ENCODE measurements at regions not wholly inside any gene's neighbourhood (a gene's known extent, or its start where the extent isn't known, plus 50 kb on each side); places are given as distances from the start of the nearest gene placed in this dataset.

DNA sequence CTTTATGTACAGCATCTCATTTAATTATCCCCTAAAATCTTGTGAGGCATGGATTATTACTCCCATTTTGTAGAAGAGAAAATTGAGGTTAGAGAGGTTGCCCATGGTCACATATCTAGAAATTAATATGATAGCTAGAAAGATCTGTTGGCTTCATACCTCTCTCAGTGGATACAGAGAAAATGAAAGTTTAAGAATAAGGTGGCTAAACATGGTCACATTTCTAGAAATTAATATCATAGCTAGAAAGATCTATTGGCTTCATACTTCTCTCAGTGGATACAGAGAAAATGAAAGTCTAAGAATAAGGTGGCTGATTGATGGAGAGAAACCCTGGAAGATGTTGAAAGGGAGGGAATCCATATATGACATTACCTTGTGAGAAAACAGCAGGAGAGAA, 260.7 kb upstream of the MAN1A1 start:
- no peak overlapping the region for H3K27ac ChIP-seq
- H3K4me3 ChIP-seq, result no peak overlapping the region
- H3K9me3 ChIP-seq, result no peaks in the 10 kb centered on the region
- no peaks in the 10 kb centered on the region for H3K36me3 ChIP-seq
- TF ChIP-seq POLR2AphosphoS5 (IDR thresholded peaks at IDR 0.05), result no peak
- TF ChIP-seq, protein P1, sequence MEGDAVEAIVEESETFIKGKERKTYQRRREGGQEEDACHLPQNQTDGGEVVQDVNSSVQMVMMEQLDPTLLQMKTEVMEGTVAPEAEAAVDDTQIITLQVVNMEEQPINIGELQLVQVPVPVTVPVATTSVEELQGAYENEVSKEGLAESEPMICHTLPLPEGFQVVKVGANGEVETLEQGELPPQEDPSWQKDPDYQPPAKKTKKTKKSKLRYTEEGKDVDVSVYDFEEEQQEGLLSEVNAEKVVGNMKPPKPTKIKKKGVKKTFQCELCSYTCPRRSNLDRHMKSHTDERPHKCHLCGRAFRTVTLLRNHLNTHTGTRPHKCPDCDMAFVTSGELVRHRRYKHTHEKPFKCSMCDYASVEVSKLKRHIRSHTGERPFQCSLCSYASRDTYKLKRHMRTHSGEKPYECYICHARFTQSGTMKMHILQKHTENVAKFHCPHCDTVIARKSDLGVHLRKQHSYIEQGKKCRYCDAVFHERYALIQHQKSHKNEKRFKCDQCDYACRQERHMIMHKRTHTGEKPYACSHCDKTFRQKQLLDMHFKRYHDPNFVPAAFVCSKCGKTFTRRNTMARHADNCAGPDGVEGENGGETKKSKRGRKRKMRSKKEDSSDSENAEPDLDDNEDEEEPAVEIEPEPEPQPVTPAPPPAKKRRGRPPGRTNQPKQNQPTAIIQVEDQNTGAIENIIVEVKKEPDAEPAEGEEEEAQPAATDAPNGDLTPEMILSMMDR (IDR thresholded peaks at IDR 0.05), result no peak
- no peak for TF ChIP-seq EP300 (IDR thresholded peaks at IDR 0.05)
- no peak for TF ChIP-seq POLR2A (IDR thresholded peaks at IDR 0.05)
- no peaks in the 10 kb centered on the region for H3K4me1 ChIP-seq
- H3K27me3 ChIP-seq, result no peaks in the 10 kb centered on the region
- no peak for ATAC-seq

DNA sequence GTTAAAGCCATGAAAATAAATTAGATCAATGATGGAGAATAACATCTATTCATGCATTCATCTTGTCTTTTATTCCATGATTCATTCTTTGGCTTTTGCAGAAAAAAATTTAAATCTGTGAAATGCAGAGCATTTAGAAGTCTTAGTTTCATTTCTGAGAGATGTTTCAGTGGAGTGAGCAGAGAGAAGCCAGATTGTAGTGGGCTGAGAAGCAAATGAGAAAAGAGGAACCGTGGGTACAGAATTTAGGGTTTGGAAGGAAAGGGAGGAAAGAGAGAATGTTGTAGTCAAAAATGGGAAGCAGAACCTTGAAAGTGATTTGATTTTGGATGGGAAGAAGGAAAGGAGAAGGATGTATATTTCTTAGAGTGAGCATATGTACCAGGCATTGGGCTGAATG, 260.3 kb upstream of the MAN1A1 start:
- H3K36me3 ChIP-seq, result no peaks in the 10 kb centered on the region
- H3K9me3 ChIP-seq, result no peaks in the 10 kb centered on the region
- no peak for ATAC-seq
- H3K27ac ChIP-seq, result no peak overlapping the region
- no peaks in the 10 kb centered on the region for H3K27me3 ChIP-seq
- no peak overlapping the region for H3K4me3 ChIP-seq
- TF ChIP-seq, protein P1 (IDR thresholded peaks at IDR 0.05), result no peak
- TF ChIP-seq POLR2A (IDR thresholded peaks at IDR 0.05) (no peak), POLR2AphosphoS5 (IDR thresholded peaks at IDR 0.05) (no peak), EP300 (IDR thresholded peaks at IDR 0.05) (no peak)
- WGBS, 2 donors (ENCODE audit: low coverage in 1 of 2), result 86 to 100% methylated on average over 1 of the region's 1 CpG
- H3K4me1 ChIP-seq, result no peaks in the 10 kb centered on the region

DNA sequence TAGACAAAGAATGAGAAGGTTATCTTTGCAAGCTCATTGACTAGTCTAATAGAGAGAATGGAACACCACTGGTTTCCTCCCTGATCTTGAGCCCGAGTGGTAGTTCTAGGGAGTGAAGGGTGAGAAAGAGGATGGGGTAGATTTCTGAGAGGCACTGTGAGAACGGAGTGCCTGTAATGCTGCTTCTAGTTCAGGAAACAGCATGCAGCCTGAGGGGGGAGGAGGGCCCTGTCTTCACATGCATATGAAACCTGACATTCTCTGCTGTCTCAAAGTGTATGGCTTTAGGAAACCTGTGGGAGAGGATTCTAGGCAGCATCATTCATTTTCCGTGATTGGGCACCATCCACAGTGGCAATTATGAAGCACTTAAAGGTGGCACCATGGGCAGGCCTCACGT, 259.4 kb upstream of the MAN1A1 start:
- 100% methylated on average over 1 to 3 of the region's 4 CpGs for WGBS, 2 donors (ENCODE audit: low coverage in 1 of 2)
- Histone ChIP-seq H3K36me3 (no peaks in the 10 kb centered on the region), H3K4me3 (no peak overlapping the region), H3K4me1 (no peaks in the 10 kb centered on the region), H3K27ac (no peak overlapping the region), H3K27me3 (no peaks in the 10 kb centered on the region), H3K9me3 (no peaks in the 10 kb centered on the region)
- TF ChIP-seq EP300 (IDR thresholded peaks at IDR 0.05) (no peak), POLR2A (IDR thresholded peaks at IDR 0.05) (no peak)
- no peak for ATAC-seq

DNA sequence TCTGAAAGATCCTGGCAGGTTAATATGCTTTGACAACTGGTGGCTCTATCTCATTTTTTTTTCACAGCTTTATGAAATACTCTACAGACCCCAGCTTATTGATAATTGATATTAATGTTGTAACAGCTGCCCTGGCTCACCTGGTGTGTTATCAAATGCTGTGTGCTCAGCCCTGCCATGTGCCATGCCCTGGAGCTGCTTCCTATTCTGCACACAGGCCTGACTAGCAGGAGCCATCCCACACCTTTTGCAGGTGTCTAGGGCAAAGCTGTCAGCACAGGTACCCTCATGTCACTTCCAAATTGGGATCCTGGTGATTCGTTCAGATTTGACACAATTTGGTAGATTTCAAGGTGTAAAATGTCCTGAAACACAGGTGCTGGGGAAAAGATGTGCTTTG, 254.6 kb upstream of the MAN1A1 start:
- WGBS, 2 donors (ENCODE audit: low coverage in 1 of 2), result 67% methylated on average over 1 of the region's 1 CpG; no CpG with 5 or more reads in 1 of the 2 donors
- H3K36me3 ChIP-seq, result no peaks in the 10 kb centered on the region

DNA sequence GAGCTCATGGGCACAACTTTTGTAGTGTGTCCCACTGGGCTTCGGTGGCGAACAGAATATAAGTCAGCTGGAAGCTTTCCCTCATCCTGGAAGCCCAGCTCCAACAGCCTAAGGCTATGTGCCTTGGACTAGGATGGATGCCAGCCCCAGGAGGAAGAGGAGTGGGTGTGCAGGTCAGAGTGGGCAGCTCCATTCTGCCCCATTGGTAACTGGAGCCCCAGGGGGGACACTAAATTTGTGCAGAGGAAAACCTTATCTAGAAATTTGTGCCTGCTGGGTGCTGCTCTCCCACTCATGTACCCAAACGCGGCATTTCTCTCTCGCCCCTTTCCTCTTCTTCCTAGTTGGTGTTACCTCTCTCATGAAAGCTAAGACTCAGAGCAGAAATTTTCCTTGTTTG, 253.9 kb upstream of the MAN1A1 start:
- Histone ChIP-seq H3K27ac (no peak overlapping the region), H3K27me3 (no peaks in the 10 kb centered on the region), H3K4me3 (no peak overlapping the region), H3K36me3 (no peaks in the 10 kb centered on the region), H3K9me3 (no peaks in the 10 kb centered on the region), H3K4me1 (no peaks in the 10 kb centered on the region)
- 93% methylated on average over 2 of the region's 5 CpGs; no CpG with 5 or more reads in 1 of the 2 donors for WGBS, 2 donors (ENCODE audit: low coverage in 1 of 2)
- TF ChIP-seq POLR2A (IDR thresholded peaks at IDR 0.05) (no peak), POLR2AphosphoS5 (IDR thresholded peaks at IDR 0.05) (no peak), EP300 (IDR thresholded peaks at IDR 0.05) (no peak)
- TF ChIP-seq, protein P1 (IDR thresholded peaks at IDR 0.05), result no peak
- ATAC-seq, result no peak

More for the DNA sequence above, 254.6 kb upstream of the MAN1A1 start:
- no peak for ATAC-seq
- no peak overlapping the region for H3K4me3 ChIP-seq
- H3K27ac ChIP-seq, result no peak overlapping the region
- no peaks in the 10 kb centered on the region for H3K27me3 ChIP-seq
- H3K9me3 ChIP-seq, result no peaks in the 10 kb centered on the region
- TF ChIP-seq EP300 (IDR thresholded peaks at IDR 0.05), result no peak
- no peak for TF ChIP-seq POLR2AphosphoS5 (IDR thresholded peaks at IDR 0.05)
- TF ChIP-seq, protein P1 (IDR thresholded peaks at IDR 0.05), result no peak
- TF ChIP-seq POLR2A (IDR thresholded peaks at IDR 0.05), result no peak
- H3K4me1 ChIP-seq, result no peaks in the 10 kb centered on the region

Data from gastroesophageal sphincter (tissue), 4 donors.